Mesenchymal stem cell (in vitro differentiated cells and primary cell): ENCODE measurements at regions not wholly inside any gene's neighbourhood (a gene's known extent, or its start where the extent isn't known, plus 50 kb on each side); places are given as distances from the start of the nearest gene placed in this dataset.

Experiments used
- DNase-seq: peaks from one replicate; pipeline ENCODE4 v3.0.0-alpha.2; 2013
- H2AFZ ChIP-seq: one replicate; pipeline ENCODE4 v1.6.1; 2013; ENCODE audit warnings: low read depth, mild to moderate bottlenecking, control low read depth, inconsistent platforms, low read length, moderate library complexity
- H2AK5ac ChIP-seq: 2 replicates; pipeline ENCODE4 v1.6.1; 2013; ENCODE audit warnings: low read length, moderate library complexity, mild to moderate bottlenecking, inconsistent platforms; ENCODE audit not compliant: severe bottlenecking
- H2BK120ac ChIP-seq: one replicate; pipeline ENCODE4 v1.6.1; 2013; ENCODE audit warnings: low read depth, mild to moderate bottlenecking, inconsistent platforms, low read length, moderate library complexity
- H2BK12ac ChIP-seq, 2 experiments: one replicate each; pipeline ENCODE4 v1.6.1; 2013; ENCODE audit warnings: inconsistent platforms in 2 of 2, low read length in 2 of 2, mild to moderate bottlenecking in 2 of 2, moderate library complexity in 2 of 2, control low read depth in 1 of 2
- H2BK15ac ChIP-seq: one replicate; pipeline ENCODE4 v1.6.1; 2013; ENCODE audit warnings: mild to moderate bottlenecking, low read depth, inconsistent platforms; ENCODE audit not compliant: poor library complexity, severe bottlenecking
- H2BK5ac ChIP-seq: 2 replicates; pipeline ENCODE4 v1.6.1; 2013; ENCODE audit warnings: low read depth, mild to moderate bottlenecking, low read length, control low read depth, inconsistent platforms; ENCODE audit not compliant: poor library complexity, severe bottlenecking
- H3K14ac ChIP-seq, 2 experiments: one replicate each; pipeline ENCODE4 v1.6.1; 2013; ENCODE audit warnings: inconsistent platforms in 2 of 2, low read length in 2 of 2, control low read depth in 1 of 2, mild to moderate bottlenecking in 1 of 2, moderate library complexity in 1 of 2
- H3K18ac ChIP-seq, 2 experiments: one replicate each; pipeline ENCODE4 v1.6.1; 2013; ENCODE audit warnings: inconsistent platforms in 2 of 2, low read length in 2 of 2, control low read depth in 1 of 2, low read depth in 1 of 2, mild to moderate bottlenecking in 1 of 2
- H3K23ac ChIP-seq, 2 experiments: one replicate each; pipeline ENCODE4 v1.6.1; 2013; ENCODE audit warnings: inconsistent platforms in 2 of 2, low read length in 2 of 2, mild to moderate bottlenecking in 2 of 2, moderate library complexity in 2 of 2, control low read depth in 1 of 2
- H3K27ac ChIP-seq: 2 replicates; pipeline ENCODE4 v1.5.1; 2013; ENCODE audit warnings: mild to moderate bottlenecking, moderate library complexity, low read length, control low read depth, inconsistent platforms; ENCODE audit not compliant: poor library complexity, severe bottlenecking
- H3K27me3 ChIP-seq, 2 experiments: 2 replicates each; pipeline versions ENCODE4 v1.6.1 to v1.7.0; 2013; ENCODE audit warnings: low read length in 2 of 2, mild to moderate bottlenecking in 2 of 2, moderate library complexity in 2 of 2, control low read depth in 1 of 2, inconsistent platforms in 1 of 2; ENCODE audit not compliant: control insufficient read depth in 1 of 2, insufficient read depth in 1 of 2
- H3K36me3 ChIP-seq, 2 experiments: 2 replicates each; pipeline versions ENCODE4 v1.6.1 to v1.7.0; 2013; ENCODE audit warnings: low read length in 2 of 2, control low read depth in 1 of 2, inconsistent platforms in 1 of 2, low read depth in 1 of 2, mild to moderate bottlenecking in 1 of 2; ENCODE audit not compliant: insufficient read depth in 2 of 2, control insufficient read depth in 1 of 2
- H3K4ac ChIP-seq, 2 experiments: one replicate each; pipeline ENCODE4 v1.6.1; 2013; ENCODE audit warnings: inconsistent platforms in 2 of 2, low read length in 2 of 2, mild to moderate bottlenecking in 2 of 2, moderate library complexity in 2 of 2, control low read depth in 1 of 2, low read depth in 1 of 2
- H3K4me1 ChIP-seq: 2 replicates; pipeline ENCODE4 v1.6.1; 2013; ENCODE audit warnings: low read depth, low read length, control low read depth; ENCODE audit not compliant: control insufficient read depth, insufficient read depth
- H3K4me2 ChIP-seq: 2 replicates; pipeline ENCODE4 v1.6.1; 2013; ENCODE audit warnings: low read length, mild to moderate bottlenecking, inconsistent platforms; ENCODE audit not compliant: poor library complexity, severe bottlenecking
- H3K4me3 ChIP-seq, 2 experiments: 2 replicates each; pipeline versions ENCODE4 v1.5.1 to v1.7.0; 2013; ENCODE audit warnings: low read length in 2 of 2, mild to moderate bottlenecking in 2 of 2, control low read depth in 1 of 2, low read depth in 1 of 2; ENCODE audit not compliant: insufficient read depth in 1 of 2
- H3K79me1 ChIP-seq: replicated peaks from 2 replicates; pipeline ENCODE4 v1.6.1; 2013; ENCODE audit warnings: mild to moderate bottlenecking, control low read depth, low read length, inconsistent platforms; ENCODE audit not compliant: poor library complexity, severe bottlenecking
- H3K9ac ChIP-seq: 2 replicates; pipeline ENCODE4 v1.7.0; 2013; ENCODE audit warnings: mild to moderate bottlenecking, low read length, moderate library complexity
- H3K9me3 ChIP-seq: 2 replicates; pipeline ENCODE4 v1.7.0; 2013; ENCODE audit warnings: mild to moderate bottlenecking, low read length; ENCODE audit not compliant: control insufficient read depth
- H4K8ac ChIP-seq: one replicate; pipeline ENCODE4 v1.6.1; 2013; ENCODE audit warnings: inconsistent platforms, mild to moderate bottlenecking, low read length, moderate library complexity
- H4K91ac ChIP-seq: one replicate; pipeline ENCODE4 v1.6.1; 2013; ENCODE audit warnings: mild to moderate bottlenecking, low read length, inconsistent platforms
- WGBS: methylation state at CpG from one replicate; pipeline ENCODE4 v1.1.7; 2013; ENCODE audit warnings: mixed read lengths; 5-methylcytosine and 5-hydroxymethylcytosine counted together

DNA sequence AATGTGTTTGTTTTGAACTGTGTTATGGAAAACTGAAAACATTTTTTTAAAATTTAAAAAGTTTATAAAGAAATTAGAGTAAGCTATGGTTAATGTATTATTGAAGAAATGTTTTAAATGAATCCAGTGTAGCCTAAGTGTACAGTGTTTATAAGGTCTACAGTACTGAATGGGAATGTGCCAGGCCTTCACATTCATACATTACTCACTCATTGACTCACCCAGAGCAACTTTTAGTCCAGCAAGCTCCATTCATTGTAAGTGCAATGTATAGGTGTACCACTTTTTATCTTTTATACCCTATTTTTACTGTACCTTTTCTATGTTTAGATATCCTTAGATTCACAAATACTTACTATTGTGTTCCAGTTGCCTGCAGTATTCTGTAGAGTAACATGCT lies 215.1 kb upstream of the THUMPD2 start:
- H3K4ac ChIP-seq: no peak overlapping the region
- no peak overlapping the region for H2AFZ ChIP-seq
- peak; percentile 41 for DNase-seq
- H3K14ac ChIP-seq: no peak overlapping the region
- H4K8ac ChIP-seq: no peak overlapping the region
- no peak overlapping the region for H2BK15ac ChIP-seq
- H3K4me1 ChIP-seq: no peaks in the 10 kb centered on the region
- H2BK120ac ChIP-seq: no peak overlapping the region
- H3K9me3 ChIP-seq: no peaks in the 10 kb centered on the region
- no peak overlapping the region for H3K18ac ChIP-seq
- no peak overlapping the region for H3K4me2 ChIP-seq
- H3K9ac ChIP-seq: no peak overlapping the region
- no peak overlapping the region for H2BK5ac ChIP-seq
- H4K91ac ChIP-seq: no peak overlapping the region
- H3K79me1 ChIP-seq: no peaks in the 10 kb centered on the region
- H3K36me3 ChIP-seq: no peaks in the 10 kb centered on the region
- no peak overlapping the region for H3K4me3 ChIP-seq
- no peak overlapping the region for H3K23ac ChIP-seq
- H3K27me3 ChIP-seq: no peaks in the 10 kb centered on the region
- H3K27ac ChIP-seq: no peak overlapping the region
- no peak overlapping the region for H2AK5ac ChIP-seq
- H2BK12ac ChIP-seq: no peak overlapping the region

GRCh38 chr2:39991298-39991697 lies 212.2 kb upstream of the THUMPD2 start:
- 0% methylated on average over 1 of the region's 2 CpGs for WGBS
- Histone ChIP-seq H4K8ac (no peak overlapping the region), H3K4me2 (no peak overlapping the region), H2BK12ac (no peak overlapping the region), H2AK5ac (no peak overlapping the region), H4K91ac (no peak overlapping the region), H3K4me3 (no peak overlapping the region), H3K36me3 (no peaks in the 10 kb centered on the region), H3K27ac (no peak overlapping the region), H3K23ac (no peak overlapping the region), H3K18ac (no peak overlapping the region), H3K9ac (no peak overlapping the region), H2BK120ac (no peak overlapping the region), H2BK15ac (no peak overlapping the region), H3K27me3 (no peaks in the 10 kb centered on the region), H3K4me1 (no peaks in the 10 kb centered on the region), H3K14ac (no peak overlapping the region), H2AFZ (no peak overlapping the region), H2BK5ac (no peak overlapping the region), H3K4ac (no peak overlapping the region), H3K9me3 (no peaks in the 10 kb centered on the region), H3K79me1 (no peaks in the 10 kb centered on the region)
- peak; percentile 6 for DNase-seq

DNA sequence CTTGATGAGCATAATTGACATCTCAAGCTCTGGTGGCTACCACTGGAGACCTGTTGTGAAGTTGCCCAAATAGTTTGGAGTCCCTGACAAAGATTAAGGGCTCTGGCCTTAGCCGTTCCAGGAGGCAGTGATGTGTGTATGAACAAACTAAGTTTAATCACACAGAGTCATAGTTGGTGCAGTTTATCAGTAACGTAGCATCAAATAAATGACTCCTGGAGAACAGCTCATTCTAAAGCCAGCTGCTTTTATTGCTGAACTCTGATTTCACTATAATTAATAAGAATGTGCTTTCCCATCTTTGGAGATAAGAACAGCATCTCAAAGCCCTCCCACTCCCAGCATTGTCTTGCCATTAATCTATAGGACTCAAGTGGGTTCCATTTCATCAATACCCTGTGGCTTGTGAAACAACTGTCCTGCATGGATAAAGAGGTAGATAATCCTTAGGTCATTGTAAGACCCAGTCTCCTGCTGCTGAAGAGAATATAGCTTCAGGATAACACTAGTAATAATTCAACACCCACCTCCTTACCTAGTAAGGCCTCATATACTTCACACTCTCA lies 211.4 kb upstream of the THUMPD2 start:
- WGBS: 89% methylated on average over 2 of the region's 2 CpGs

DNA sequence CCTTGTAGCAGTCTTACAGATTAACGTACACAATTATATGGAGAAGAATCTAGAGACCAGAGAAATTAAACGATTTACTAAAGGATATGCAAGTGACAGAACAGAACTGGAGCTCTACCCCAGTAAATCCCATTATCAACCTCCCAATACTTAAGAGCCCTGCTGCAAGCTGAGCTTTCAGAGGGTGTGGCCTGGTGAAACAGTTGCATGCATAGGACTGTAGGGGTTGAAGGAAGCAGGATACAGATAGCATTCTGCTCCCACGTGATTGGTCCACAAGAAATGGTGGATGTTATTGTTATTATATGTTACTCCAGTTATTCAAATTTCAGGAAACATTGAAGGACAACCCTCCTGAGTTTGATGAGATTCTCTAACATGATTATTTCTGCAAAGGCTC lies 210.8 kb upstream of the THUMPD2 start:
- H3K4me1 ChIP-seq: no peaks in the 10 kb centered on the region
- H2AK5ac ChIP-seq: no peak overlapping the region
- H2BK5ac ChIP-seq: no peak overlapping the region
- no peak overlapping the region for H2AFZ ChIP-seq
- H2BK120ac ChIP-seq: no peak overlapping the region
- no peaks in the 10 kb centered on the region for H3K9me3 ChIP-seq
- no peak overlapping the region for H2BK12ac ChIP-seq
- H3K4me3 ChIP-seq: no peak overlapping the region
- no peak overlapping the region for H3K4me2 ChIP-seq
- no CpG with 5 or more reads among the region's 3 CpGs for WGBS
- H3K14ac ChIP-seq: no peak overlapping the region
- no peak overlapping the region for H3K4ac ChIP-seq
- no peaks in the 10 kb centered on the region for H3K79me1 ChIP-seq
- no peak overlapping the region for H4K8ac ChIP-seq
- no peak for DNase-seq
- no peaks in the 10 kb centered on the region for H3K36me3 ChIP-seq
- no peak overlapping the region for H3K23ac ChIP-seq
- no peak overlapping the region for H3K9ac ChIP-seq
- no peak overlapping the region for H3K18ac ChIP-seq
- no peak overlapping the region for H3K27ac ChIP-seq
- no peaks in the 10 kb centered on the region for H3K27me3 ChIP-seq
- no peak overlapping the region for H4K91ac ChIP-seq
- H2BK15ac ChIP-seq: no peak overlapping the region

More for the DNA sequence above, 211.4 kb upstream of the THUMPD2 start:
- no peak for DNase-seq
- H3K23ac ChIP-seq: no peak overlapping the region
- no peak overlapping the region for H2BK120ac ChIP-seq
- no peak overlapping the region for H3K18ac ChIP-seq
- no peak overlapping the region for H2AFZ ChIP-seq
- H3K27me3 ChIP-seq: no peaks in the 10 kb centered on the region
- H3K4me3 ChIP-seq: no peak overlapping the region
- H3K14ac ChIP-seq: no peak overlapping the region
- H3K4ac ChIP-seq: no peak overlapping the region
- no peaks in the 10 kb centered on the region for H3K9me3 ChIP-seq
- no peak overlapping the region for H3K27ac ChIP-seq
- no peaks in the 10 kb centered on the region for H3K36me3 ChIP-seq
- H2BK5ac ChIP-seq: no peak overlapping the region
- no peak overlapping the region for H2BK15ac ChIP-seq
- H3K4me1 ChIP-seq: no peaks in the 10 kb centered on the region
- H2BK12ac ChIP-seq: no peak overlapping the region
- no peak overlapping the region for H4K8ac ChIP-seq
- no peaks in the 10 kb centered on the region for H3K79me1 ChIP-seq
- no peak overlapping the region for H2AK5ac ChIP-seq
- H4K91ac ChIP-seq: no peak overlapping the region
- H3K4me2 ChIP-seq: no peak overlapping the region
- no peak overlapping the region for H3K9ac ChIP-seq
